Upper lobe of left lung (tissue), 4 donors: ENCODE measurements at regions not wholly inside any gene's neighbourhood (a gene's known extent, or its start where the extent isn't known, plus 50 kb on each side); places are given as distances from the start of the nearest gene placed in this dataset.

Source experiments
- CTCF ChIP-seq, 6 experiments: fragments of 450-650 bp in 4 of 6; fragments of 200-600 bp in 2 of 6; sonication (generic) in 2 of 6; IDR thresholded peaks; one replicate each; pipeline ENCODE4 v1.5.1; 2016 to 2019; ENCODE audit warnings: antibody characterized with exemption in 6 of 6
- POLR2A ChIP-seq, 4 donors: fragments of 450-650 bp; IDR thresholded peaks; one replicate each; pipeline ENCODE4 v1.5.1; 2016 to 2017; ENCODE audit warnings: antibody characterized with exemption in 4 of 4, mild to moderate bottlenecking in 2 of 4

GRCh38 chr1:72648465-72648864 is 366.1 kb upstream of the NEGR1 start:
- TF ChIP-seq POLR2A (IDR thresholded peaks at IDR 0.05), result no peak
- TF ChIP-seq CTCF (IDR thresholded peaks at IDR 0.05), result no peak
